Head of caudate nucleus (tissue), 42 donors: ENCODE measurements at regions not wholly inside any gene's neighbourhood (a gene's known extent, or its start where the extent isn't known, plus 50 kb on each side); places are given as distances from the start of the nearest gene placed in this dataset.
"Not testable (repeated sequence)": the region's sequence is repeated elsewhere in the genome, so short reads cannot be mapped to it uniquely, and the experiment has no call there.

ENCODE experiments used
- DNase-seq, 42 donors: peaks; one replicate each; pipeline versions ENCODE4 v3.0.0 to v3.0.0-alpha.2; 2020 to 2021; ENCODE audit warnings: mixed read lengths in 7 of 42
- intact Hi-C: fragments of 100-400 bp; cut with DNase I; formaldehyde crosslinking; loops from one replicate; pipeline ENCODE4 v1.15.0; 2022

DNA sequence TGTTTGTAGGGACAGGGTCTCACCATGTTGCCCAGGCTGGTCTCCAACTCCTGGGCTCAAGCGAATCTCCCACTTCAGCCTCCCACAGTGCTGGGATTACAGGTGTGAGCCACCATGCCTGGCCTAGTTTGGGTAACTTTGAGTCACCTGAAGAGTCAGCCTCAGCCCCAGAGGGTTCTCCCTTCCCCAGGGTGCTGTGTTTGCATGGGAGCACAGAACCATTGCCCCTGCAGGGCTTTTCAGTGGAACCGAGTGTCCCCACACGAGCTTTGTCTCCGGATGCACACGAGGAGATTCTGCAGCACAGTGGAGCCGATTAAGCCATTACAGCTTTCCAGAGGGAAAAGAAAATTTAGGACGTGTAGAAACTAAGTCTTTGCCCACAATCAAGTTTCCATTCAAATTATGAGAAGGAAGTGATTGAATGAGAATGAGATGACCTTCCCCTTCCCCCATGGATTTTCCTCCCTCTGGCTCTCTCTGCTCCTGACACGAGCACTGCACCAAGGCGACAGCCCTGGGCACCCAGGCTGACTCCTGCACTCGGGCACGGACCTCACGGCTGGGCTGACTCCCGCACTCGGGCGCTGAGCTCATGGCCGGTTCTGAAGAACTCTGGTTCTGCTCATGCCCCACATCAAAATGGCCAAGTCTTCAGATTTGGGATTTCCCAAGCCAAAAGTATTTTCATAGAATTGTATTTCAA, 81.8 kb downstream of the TTLL2 start:
- peak in 1 of 42 donors; percentile 11 for DNase-seq
- intact Hi-C loops = not testable (repeated sequence)

DNA sequence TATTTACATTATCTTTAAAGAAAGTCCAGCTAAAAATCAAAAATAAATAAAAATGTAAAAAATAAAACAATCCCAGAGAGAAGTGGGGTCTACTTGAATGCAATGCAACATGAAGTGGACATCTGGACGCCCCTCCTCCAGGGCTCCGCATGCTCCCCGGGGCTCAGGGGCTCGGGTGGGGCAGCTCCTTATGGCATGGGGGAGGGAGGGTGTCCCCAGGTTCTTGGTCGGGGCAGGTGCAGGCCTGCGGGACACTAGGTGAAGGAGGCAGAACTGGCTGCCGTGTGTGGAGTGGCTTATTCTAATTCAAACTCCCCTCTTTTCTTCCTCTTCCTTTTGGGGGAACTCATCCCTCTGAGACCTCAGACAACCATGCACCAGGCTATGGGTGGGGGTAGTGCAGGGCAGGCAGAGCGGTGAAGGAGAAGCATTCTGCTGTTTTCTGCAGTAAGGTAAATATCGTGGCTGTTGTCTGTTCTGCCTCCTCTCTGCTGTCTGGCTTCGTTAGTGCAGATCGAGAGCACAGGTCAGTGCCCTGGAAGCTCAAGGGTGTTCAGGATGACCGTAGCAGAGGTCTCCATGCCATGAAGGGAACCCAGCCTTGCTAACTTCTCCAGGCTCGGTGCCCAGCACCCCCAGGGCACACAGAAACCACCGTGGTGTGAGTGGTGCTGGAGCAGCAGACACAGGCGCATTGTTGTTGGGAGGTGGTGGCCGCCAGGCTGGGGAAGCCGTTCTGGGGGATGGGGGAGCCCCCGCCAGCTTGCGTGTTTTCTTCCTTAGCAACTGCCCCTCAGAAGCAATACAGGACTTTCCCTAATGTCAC, 82.6 kb downstream of the TTLL2 start:
- intact Hi-C loops = no loop called here

DNA sequence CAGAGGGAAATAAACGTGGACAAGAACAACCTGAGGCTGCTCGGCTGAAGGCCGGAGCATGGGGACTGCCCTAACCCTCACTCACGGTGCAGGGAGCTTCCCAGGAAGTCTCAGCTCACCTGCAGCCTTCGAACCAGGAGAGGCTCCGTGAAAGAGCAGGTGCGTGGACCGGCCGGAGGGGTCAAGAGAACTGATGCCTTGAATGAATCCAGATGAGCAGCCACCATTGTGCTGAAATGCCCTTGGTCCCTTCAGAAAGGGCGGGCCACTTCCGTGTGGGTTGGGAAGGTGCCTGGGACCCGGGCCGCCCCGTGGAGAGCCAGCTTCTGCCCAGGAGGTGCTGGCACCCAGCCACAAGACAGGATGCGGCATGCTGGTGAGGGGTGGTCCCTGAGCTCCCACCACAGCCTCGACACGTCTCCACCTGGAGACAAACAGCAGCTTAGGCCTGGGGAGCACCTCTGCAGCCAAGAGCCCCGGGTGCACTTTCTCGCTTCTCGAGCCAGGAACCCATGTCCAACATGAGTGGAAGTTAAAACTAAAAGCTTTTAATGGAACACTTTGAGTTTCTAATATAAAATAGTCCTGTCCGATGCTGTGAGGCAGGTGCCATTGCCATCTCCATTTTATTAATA, 83.5 kb downstream of the TTLL2 start:
- intact Hi-C loops = no loop called here
- peak in 1 of 42 donors; percentile 20 for DNase-seq

More for the DNA sequence above, 82.6 kb downstream of the TTLL2 start:
- peak in 1 of 42 donors; percentile 23 for DNase-seq

DNA sequence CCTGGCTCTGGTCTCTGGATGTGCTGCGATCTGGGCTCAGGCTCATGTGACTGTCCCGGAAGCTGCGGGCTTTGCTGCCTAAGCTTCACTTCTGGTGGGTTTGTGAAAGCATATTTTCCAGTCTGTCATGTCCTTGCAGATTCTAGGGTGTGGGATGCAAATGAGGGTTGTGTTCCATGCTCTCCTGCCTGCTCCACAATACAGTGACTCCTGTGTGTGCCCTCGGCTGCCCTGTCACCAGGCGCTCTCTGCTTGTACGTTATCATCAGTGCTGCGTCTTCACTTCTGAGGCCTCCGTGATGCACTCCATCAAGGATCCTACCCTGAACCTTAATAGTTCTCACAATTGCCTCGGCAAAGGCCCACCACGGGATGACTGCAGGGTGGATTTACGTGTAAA, 84.2 kb downstream of the TTLL2 start:
- intact Hi-C loops = no loop called here

DNA sequence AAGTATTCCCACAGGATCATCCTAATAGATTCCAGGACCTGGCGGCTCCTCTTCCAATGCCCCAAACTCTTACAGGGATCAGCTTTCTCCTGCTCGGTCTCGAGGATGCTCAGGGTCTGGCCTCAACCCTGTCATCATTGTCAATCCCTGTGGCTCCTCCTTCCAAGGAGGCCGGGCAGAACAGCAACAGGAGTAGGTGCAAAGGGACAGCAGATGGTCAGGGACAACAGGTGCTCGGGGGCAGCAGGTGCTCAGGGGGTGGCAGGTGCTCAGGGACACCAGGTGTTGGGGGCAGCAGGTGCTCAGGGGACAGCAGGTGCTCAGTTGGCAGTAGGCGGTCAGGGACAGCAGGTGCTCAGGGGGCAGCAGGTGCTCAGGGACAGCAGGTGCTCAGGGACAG, 84.8 kb downstream of the TTLL2 start:
- intact Hi-C loops = no loop called here
- no peak for DNase-seq

More for the DNA sequence above, 84.2 kb downstream of the TTLL2 start:
- no peak for DNase-seq

DNA sequence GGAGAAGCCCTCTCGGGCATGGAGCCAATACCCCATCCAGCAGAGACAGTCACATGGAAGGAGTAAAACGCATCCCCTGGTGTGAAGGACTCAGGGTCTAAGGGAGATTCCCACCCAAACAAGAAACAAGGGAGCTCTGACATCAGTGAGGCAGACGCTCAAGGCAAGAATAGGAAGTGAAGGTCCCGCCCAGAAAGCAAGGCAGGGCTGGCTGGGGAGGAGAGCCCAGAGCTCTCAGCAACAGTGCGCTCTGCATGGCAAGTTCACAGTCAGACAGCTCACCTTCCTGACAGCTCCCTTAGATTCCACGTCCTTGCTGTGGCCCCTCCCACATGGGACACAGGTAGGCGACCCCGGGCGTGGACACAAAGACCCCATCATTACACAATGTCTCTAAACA, 85.6 kb downstream of the TTLL2 start:
- intact Hi-C loops = no loop called here
- no peak for DNase-seq

DNA sequence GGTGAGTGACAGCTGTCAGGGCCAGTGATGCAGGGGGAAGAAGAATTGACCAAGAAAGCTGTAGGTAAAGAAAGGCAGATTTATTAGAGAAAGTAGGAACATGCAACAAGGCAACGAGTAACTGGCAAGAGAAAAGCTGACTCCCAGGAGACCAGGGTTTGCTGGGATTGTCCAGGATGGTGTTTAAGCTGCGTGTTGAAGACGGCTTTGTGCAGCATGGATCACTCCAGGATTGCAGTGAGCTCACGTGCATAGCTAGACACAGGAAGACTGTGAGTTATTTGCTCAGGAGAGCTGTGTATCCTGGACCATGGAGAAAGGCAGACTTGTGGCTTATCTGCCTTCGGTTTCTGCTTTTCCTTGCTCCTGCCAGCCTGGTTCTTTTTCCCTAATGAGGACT, 87.6 kb downstream of the TTLL2 start:
- DNase-seq = no peak
- intact Hi-C loops = no loop called here

DNA sequence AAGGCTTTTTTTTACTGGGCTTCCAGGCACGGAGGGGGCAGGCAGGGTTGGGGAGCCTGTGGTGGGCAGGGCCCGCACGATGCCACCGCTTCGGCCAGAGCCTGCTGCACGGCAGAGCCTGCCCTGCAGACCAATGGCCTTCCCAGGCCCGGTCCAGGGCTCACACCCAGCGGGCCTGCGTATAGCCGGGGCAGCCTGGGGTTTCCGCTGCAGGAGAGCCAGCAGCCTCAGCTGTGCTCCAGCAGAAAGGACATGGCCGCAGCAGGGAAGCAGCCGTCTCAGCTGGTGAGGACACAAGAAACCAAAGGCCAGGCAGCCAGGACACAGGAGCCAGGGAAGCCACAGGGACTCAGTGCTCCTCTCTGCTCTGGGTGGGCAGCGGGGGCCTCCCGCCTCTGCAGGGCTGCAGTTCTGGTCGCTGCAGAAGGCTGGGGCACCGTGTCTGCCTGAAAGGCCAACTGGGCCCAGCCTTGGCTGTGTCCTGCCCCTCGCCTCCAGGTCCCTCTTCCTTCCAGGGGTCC, 90.6 kb downstream of the TTLL2 start:
- no peak for DNase-seq
- intact Hi-C loops = no loop called here

DNA sequence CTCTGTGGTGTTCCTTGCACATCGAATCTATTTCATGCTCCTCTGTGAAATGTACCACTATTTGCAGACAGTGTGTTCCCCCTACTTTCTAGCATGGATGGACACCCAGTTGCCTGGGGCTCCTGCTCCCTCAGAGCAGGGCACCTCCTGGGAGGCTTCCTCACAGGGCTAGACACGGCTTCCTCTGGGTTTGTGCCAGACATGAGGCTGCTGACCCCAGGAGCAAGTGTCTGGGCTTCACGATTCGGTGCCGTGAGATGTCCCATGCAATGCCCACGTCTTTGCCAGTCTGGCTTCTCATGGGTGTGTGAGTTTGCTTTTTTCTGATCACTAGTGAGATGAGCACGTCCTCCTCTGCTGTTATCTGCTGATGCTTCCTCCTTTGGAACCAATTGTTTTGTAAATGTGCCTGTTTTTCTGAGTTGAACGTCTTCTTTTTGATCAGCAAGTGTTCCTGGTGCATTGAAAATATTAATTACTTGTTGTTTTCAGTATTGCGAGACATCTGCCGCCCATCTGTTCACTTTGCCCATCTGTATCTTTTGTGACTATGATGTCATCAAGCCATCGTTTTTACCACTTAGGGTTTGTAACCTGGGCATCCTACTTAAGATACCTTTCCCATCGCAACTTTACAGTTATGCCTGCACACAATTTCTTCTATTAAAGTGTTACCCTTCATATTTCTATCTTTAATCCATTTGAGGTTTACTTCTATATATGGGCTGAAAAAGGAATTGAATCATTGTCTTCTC, 92.0 kb downstream of the TTLL2 start:
- intact Hi-C loops = no loop called here
- no peak for DNase-seq

DNA sequence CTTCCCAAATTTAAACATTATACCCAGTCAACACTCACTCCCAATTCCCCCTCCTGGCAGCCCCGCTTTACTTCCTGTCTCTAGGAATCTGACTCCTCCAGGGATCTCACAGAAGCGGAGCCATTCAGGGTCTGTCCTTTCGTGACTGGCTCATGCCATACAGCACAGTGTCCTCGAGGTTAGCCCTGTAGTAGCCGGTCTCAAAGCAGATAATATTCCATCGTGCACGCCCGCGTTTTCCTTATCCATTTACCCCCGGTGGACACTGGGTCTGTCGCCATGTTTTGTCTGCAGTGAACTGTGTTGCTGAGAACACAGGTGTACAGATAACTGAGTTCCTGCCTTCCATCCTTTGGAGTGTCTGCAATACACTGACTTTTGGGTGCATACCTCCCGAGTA, 95.3 kb downstream of the TTLL2 start:
- peak in 2 of 42 donors; percentile 29 to 31 for DNase-seq
- intact Hi-C loops = no loop called here

DNA sequence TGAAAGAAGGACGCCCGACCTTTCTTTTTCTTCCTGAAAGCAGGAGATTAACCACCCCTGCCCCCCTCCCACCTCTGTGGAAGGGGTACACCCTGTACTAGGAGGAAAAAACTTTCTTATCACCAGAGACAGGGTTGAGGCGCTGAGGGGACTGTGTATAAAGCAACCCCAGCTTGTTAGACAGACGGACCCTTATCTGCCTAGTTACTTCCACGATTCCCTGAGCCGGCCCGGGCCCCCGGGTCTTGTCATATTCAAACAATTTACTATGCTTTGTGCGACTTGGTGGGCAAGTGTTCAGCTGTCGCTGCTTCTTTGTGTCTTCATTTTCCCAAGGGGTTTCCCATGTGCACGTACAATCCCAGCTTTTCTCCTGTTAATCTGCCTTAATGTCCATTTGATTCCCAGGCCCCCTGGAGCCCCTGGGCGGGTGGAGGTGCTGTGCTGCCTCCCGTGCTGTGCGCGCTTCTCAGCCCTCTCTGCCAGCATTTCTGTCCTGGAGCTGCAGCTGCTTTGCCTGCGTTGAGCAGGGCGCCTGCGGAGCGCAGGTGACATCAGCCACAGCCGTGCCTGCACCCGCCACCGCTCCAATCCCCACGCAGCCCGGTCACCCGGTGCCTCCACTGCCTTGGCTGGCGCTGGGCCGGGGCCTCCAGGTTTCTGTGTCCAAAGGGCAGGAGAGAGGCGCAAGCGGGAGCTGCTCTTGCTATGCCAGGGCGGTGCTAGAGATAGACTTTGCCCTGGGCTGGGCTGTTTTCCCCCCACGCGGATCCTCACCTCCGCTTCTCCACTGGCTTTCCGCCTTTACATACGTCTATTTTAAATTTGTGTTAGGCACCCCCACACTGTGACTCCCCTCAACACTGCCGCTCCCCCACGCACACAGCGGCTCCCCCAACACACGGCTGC, 96.2 kb downstream of the TTLL2 start:
- intact Hi-C loops = no loop called here
- peak in 25 of 42 donors; percentile 8 to 71 (median 44) for DNase-seq

DNA sequence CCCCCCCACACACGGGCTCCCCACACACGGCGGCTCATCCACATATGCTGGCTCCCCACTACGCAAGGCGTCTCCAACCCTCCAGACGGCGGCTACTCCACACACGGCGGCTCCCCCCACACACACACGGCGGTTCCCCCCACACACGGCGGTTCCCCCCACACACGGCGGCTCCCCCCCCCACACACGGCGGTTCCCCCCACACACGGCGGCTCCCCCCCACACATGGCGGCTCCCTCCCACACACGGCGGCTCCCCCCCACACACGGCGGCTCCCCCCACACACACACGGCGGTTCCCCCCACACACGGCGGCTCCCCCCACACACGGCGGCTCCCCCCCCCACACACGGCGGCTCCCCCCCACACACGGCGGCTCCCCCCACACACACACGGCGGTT, 97.1 kb downstream of the TTLL2 start:
- DNase-seq, intact Hi-C loops: not testable (repeated sequence)

DNA sequence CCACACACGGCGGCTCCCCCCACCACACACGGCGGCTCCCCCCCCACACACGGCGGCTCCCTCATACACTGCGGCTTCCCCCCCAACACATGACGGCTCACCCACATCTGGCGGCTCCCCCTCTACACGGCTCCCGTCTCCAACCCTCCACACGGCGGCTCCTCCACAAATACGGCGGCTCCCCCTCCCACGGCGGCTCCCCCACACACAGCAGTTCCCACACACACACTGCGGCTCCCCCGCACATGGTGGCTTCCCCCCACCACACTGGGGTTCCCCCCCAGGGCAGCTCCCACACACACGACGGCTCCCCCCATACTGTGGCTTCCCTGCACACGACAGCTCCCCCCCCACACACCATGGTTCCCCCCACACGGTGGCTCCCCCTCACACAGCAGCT, 98.0 kb downstream of the TTLL2 start:
- DNase-seq = peak in 2 of 42 donors; percentile 4 to 22
- intact Hi-C loops = no loop called here

DNA sequence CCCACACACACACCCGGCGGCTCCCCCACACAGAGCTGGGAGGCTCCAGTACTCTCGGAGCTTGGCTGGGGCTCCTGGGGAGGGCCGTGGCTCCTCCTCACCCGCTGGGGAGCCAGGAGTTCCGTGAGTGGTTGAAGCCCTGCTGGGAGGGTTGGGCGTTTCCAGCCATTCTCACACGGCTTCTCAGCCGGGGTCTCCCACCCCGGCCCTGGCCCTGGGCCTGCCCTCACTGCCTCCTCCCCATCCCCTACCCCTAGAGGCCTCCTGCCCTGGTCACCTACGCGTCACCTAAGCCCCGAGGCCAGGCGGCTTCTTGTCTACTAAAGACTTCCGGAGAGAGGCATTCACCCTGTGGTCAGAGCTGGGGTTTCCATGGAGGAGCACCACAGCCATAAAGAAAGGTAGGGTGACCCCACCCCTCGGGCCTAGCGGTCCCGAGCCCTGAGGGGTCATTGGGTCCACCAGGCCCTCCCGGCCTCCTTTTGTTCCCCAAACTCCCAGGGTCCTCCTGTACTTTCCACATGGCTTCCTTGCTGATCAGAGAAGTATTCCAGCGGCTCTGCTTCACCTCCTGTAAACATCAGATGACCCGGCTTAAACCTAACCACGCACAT, 99.3 kb downstream of the TTLL2 start:
- DNase-seq = peak in 2 of 42 donors; percentile 33 to 34
- intact Hi-C loops = no loop called here

DNA sequence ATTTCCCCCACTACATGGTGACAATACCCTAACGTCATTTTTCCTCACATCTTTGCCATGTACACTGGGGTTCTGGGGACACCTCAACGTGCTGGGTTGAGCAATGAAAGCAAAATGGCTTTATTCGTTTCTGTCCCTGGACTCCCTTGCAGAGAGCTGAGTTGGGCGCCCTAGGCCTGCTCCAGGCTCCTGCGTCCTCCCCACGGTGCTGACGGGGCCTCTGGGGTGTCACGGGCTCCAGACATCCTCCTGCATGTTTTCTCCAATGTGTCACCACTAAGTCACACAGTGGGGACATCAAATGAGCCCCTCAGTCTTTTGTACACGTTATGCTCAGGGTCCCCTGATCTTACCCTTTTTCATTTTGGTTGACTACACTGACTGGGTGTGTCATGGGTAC, 99.8 kb downstream of the TTLL2 start:
- intact Hi-C loops = no loop called here
- peak in 2 of 42 donors; percentile 20 to 26 for DNase-seq

DNA sequence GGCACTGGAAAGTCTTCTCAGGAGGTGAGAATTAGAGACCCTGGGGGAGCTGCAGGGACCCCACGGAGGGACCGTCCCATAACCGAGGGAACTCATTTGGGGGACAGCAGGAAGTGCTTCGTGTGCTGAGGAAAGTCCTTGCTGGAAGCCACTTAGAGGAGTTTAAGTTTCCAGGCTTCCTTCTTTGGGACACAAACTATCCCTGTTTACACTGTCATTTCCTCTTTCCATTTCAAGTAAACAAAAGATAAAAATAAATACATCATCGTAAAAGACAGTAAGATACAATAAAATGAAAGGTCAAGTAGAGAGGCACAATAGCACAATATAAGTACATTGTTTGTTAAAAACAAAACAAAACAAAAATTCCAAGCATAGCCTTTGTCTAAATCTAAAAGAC, 101.2 kb downstream of the TTLL2 start:
- DNase-seq = no peak
- intact Hi-C loops = no loop called here

DNA sequence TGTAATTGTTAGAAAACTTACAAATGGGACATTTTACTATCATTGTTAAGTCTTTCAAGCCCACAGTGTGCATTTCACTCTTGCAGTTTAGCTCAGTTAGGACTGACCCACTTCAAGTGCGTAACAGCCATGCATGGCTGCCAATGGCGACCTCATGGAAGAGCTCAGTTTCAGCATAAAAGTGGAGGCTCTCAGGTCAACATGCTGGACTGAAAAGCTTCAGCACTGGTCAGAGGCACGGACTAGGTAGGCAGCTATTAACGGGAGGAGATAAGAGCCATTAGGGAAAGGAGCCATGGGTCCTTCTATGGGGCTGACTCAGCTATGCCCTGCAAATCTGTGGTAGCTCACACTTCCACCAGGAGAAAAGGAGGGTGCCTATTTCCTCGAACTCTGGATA, 101.8 kb downstream of the TTLL2 start:
- intact Hi-C loops = no loop called here
- no peak for DNase-seq
